ENCODE measurements at regions not wholly inside any gene's neighbourhood (a gene's known extent, or its start where the extent isn't known, plus 50 kb on each side); places are given as distances from the start of the nearest gene placed in this dataset.

DNA sequence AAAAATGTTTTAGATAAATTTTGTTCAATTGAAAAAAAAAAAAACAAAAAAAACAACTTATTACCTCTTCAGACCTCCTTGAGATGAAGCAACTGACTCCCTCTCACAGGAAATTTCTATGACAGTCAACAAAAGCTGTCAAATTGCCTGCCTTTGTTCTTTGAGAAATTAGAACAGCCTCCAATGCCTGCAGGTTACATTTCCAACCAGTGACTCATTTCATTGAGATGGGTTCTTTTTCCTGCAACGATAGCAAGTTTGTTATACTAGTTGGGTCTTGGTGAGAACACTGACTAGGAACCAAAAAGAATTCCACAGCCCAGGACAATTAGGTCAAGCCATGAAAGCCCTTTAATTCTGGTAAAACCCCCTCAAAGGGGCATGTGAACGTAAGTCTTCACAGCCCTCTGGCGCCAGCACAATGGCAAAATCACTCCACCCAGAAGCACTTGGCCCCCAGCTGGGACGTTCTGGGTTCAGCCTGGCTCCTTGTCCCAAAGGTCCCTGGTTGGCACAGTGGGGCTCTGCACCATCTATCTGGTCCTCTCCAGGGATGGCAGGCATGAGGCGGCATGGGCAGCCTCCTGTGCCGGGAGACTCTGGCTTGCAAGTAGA, 87.0 kb downstream of the SPP2 start:
- no peak for TF ChIP-seq CTCF (conservative IDR thresholded peaks at IDR 0.05; ENCODE audit: low read length)
- TF ChIP-seq EZH2phosphoT487 (IDR thresholded peaks at IDR 0.05; ENCODE audit: borderline replicate concordance, low read depth, low read length): no peak
